ENCODE measurements at regions not wholly inside any gene's neighbourhood (a gene's known extent, or its start where the extent isn't known, plus 50 kb on each side); places are given as distances from the start of the nearest gene placed in this dataset.

GRCh38 chr21:28627691-28628090, 365.0 kb downstream of the LTN1 start:
- no peak for TF ChIP-seq CTCF (conservative IDR thresholded peaks at IDR 0.05)
- TF ChIP-seq ZFX (IDR thresholded peaks at IDR 0.05): no peak
